ENCODE measurements at regions not wholly inside any gene's neighbourhood (a gene's known extent, or its start where the extent isn't known, plus 50 kb on each side); places are given as distances from the start of the nearest gene placed in this dataset.

DNA sequence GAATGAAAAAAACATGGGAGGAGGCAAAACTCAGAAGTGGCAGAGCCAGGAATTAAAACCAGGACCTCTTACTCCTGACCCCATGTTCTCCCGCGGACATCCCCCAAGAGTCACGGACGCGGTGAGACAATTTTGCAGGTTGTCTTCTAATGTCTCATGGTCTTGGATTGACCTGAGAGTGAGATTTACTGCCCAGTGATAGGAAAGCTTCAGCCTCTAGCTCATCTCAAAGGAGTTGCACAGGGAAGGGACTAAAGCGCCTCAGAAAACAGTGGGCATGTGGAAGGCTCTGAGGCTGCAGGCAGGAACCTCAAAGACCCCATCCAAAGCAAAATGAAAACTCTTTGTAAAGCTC lies 197.4 kb downstream of the ADAMTS15 start:
- H3K4me1 ChIP-seq (ENCODE audit: control insufficient read depth, insufficient read depth, low read length) = peaks cover 7% of the 10 kb centered on the region
- WGBS, 2 experiments = 94 to 96% methylated on average over 6 of the region's 6 CpGs

DNA sequence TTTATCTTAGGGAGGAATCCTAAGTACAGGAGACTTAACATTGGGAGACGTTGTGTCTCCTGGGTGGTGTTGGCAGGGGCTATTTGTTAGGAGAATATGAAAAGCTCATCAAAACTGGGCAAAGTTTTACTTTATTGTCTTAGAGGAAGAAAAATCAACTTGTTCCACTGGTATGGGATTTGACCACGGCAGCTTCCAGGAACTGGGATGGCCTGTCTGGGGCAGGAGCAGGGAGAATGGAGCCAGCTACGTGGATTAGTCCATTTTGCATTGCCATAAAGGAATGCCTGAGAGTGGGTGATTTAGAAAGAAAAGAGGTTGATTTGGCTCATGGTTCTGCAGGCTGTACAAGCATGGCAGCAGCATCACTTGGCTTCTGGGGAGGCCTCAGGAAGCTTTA lies 198.4 kb downstream of the ADAMTS15 start:
- no peak overlapping the region for H3K4me3 ChIP-seq (ENCODE audit: insufficient read depth, low read depth, low read length)
- no peaks in the 10 kb centered on the region for H3K36me3 ChIP-seq (ENCODE audit: control insufficient read depth, insufficient read depth, low read length)
- H3K9me3 ChIP-seq (ENCODE audit: control insufficient read depth, low read length) = no peaks in the 10 kb centered on the region
- no peak overlapping the region for H3K27ac ChIP-seq (ENCODE audit: insufficient read depth, low read depth, low read length, poor library complexity, severe bottlenecking)
- WGBS, 2 experiments = 91 to 94% methylated on average over 3 of the region's 3 CpGs
- H3K4me1 ChIP-seq (ENCODE audit: control insufficient read depth, insufficient read depth, low read length) = peaks cover 7% of the 10 kb centered on the region
- no peaks in the 10 kb centered on the region for H3K27me3 ChIP-seq (ENCODE audit: control insufficient read depth, insufficient read depth, low read length, poor library complexity, severe bottlenecking)

More for the DNA sequence above, 197.4 kb downstream of the ADAMTS15 start:
- no peaks in the 10 kb centered on the region for H3K36me3 ChIP-seq (ENCODE audit: control insufficient read depth, insufficient read depth, low read length)
- no peaks in the 10 kb centered on the region for H3K27me3 ChIP-seq (ENCODE audit: control insufficient read depth, insufficient read depth, low read length, poor library complexity, severe bottlenecking)
- no peaks in the 10 kb centered on the region for H3K9me3 ChIP-seq (ENCODE audit: control insufficient read depth, low read length)
- H3K27ac ChIP-seq (ENCODE audit: insufficient read depth, low read depth, low read length, poor library complexity, severe bottlenecking) = no peak overlapping the region
- no peak overlapping the region for H3K4me3 ChIP-seq (ENCODE audit: insufficient read depth, low read depth, low read length)

DNA sequence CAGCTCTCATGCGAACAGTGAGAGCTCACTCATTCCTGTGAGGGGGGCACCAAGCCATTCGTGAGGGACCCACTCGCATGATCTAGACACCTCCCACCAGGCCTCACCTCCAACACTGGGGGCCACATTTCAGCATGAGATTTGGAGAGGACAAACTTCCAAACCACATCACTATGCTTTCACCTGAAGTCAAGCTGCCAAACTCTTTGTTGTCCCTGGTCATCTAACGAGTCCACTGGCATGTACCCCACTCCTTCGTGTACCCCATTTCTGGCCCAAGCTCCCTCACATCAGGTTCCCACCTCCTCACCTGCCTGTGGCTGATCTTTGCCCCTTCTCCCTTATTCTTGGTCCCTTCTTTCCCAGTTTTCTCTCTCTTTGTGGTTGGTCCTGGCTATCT lies 198.9 kb downstream of the ADAMTS15 start:
- H3K4me3 ChIP-seq (ENCODE audit: insufficient read depth, low read depth, low read length) = no peak overlapping the region
- 92 to 94% methylated on average over 5 of the region's 5 CpGs for WGBS, 2 experiments
- no peak overlapping the region for H3K27ac ChIP-seq (ENCODE audit: insufficient read depth, low read depth, low read length, poor library complexity, severe bottlenecking)
- peaks cover 7% of the 10 kb centered on the region for H3K4me1 ChIP-seq (ENCODE audit: control insufficient read depth, insufficient read depth, low read length)
- H3K36me3 ChIP-seq (ENCODE audit: control insufficient read depth, insufficient read depth, low read length) = no peaks in the 10 kb centered on the region
- H3K27me3 ChIP-seq (ENCODE audit: control insufficient read depth, insufficient read depth, low read length, poor library complexity, severe bottlenecking) = no peaks in the 10 kb centered on the region
- H3K9me3 ChIP-seq (ENCODE audit: control insufficient read depth, low read length) = no peaks in the 10 kb centered on the region

DNA sequence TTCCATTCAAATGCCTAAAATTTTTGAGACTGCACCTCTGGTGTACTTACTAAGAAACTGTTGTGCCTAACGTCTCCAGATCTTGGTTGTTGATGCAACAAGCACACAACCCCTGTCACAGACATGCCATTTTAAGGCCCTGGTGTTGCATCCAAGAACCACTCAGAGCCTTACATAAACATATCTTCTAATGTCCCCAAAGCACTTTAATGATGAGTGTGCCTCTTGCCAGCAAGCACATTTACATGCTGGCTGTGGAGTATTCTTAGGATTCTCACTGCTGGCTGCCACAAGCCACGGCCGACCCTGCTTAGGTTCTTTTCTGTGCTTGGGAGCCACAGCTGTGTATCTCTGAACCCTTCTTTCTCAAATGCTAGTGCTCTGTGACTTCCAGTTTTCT lies 201.4 kb downstream of the ADAMTS15 start:
- 86 to 92% methylated on average over 3 of the region's 3 CpGs for WGBS, 2 experiments
- Histone ChIP-seq H3K4me3 (ENCODE audit: insufficient read depth, low read depth, low read length) (no peak overlapping the region), H3K4me1 (ENCODE audit: control insufficient read depth, insufficient read depth, low read length) (no peaks in the 10 kb centered on the region), H3K27me3 (ENCODE audit: control insufficient read depth, insufficient read depth, low read length, poor library complexity, severe bottlenecking) (no peaks in the 10 kb centered on the region), H3K27ac (ENCODE audit: insufficient read depth, low read depth, low read length, poor library complexity, severe bottlenecking) (no peak overlapping the region), H3K9me3 (ENCODE audit: control insufficient read depth, low read length) (no peaks in the 10 kb centered on the region), H3K36me3 (ENCODE audit: control insufficient read depth, insufficient read depth, low read length) (no peaks in the 10 kb centered on the region)

DNA sequence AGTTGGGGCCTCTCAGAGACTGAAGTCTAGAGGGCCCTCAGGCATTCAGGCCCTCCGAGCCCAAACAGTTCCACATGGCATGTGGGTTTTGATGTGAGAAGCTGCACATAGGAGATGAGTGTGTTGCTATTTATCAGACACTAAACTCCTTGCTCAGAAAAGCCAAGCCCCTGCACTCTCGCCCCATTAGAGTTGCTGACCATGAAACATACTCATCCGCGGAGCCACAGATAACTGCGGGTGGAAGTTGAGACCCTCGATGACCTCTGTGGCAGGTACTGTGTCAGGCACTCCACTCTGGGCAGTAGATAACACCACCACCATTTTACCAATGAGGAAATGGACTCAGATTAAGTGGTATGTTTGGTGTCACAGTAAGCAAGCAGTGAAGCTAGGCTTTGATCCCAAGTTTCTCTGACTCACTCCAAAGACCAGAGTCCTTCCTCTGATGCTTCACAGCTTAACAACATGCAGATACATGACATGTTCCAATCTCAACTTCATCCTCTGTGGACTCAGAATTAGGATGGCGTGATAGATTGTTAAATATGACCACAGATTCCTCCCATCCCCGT lies 202.1 kb downstream of the ADAMTS15 start:
- no peaks in the 10 kb centered on the region for H3K27me3 ChIP-seq (ENCODE audit: control insufficient read depth, insufficient read depth, low read length, poor library complexity, severe bottlenecking)
- H3K36me3 ChIP-seq (ENCODE audit: control insufficient read depth, insufficient read depth, low read length) = no peaks in the 10 kb centered on the region
- H3K4me1 ChIP-seq (ENCODE audit: control insufficient read depth, insufficient read depth, low read length) = no peaks in the 10 kb centered on the region
- no peak overlapping the region for H3K27ac ChIP-seq (ENCODE audit: insufficient read depth, low read depth, low read length, poor library complexity, severe bottlenecking)
- H3K4me3 ChIP-seq (ENCODE audit: insufficient read depth, low read depth, low read length) = no peak overlapping the region
- H3K9me3 ChIP-seq (ENCODE audit: control insufficient read depth, low read length) = no peaks in the 10 kb centered on the region
- 96 to 98% methylated on average over 8 of the region's 8 CpGs for WGBS, 2 experiments

DNA sequence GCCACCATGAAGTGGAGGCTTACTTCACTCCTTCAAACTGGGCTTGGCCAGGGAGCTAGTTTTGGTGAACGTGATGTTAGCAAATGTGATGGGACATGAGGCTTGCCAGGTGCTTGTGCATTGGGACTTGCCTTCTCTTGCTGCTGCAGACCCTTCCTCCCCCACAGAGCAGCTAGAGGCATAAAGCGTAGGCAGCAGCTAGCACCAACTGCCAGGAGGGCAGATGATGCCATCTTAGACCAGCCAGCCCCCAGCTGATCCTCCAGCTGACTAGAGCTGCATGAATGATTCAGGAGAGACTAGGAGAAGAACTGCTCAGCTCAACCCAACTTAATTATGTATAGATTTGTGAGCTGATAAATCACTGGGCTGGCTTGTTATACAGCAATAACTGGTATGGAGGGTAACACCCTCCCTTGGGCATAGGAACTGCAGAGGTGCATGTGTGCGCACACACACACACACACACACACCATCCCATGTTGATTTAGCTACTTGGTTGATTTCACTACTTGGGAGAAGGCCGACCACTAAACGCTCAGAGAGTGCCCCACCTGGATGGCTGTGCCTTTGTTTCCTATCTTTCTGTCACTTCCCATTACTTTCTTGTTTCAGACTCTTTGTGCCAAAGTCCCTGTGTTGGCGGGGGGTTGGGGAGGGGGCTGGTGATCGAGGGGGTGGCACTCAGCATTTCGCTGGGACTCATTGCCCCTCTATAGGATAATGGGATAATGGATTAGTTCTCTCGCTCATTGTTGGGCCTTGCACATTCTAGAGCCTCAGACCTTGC lies 202.8 kb downstream of the ADAMTS15 start:
- Histone ChIP-seq H3K4me1 (ENCODE audit: control insufficient read depth, insufficient read depth, low read length) (no peaks in the 10 kb centered on the region), H3K4me3 (ENCODE audit: insufficient read depth, low read depth, low read length) (no peak overlapping the region), H3K36me3 (ENCODE audit: control insufficient read depth, insufficient read depth, low read length) (no peaks in the 10 kb centered on the region), H3K9me3 (ENCODE audit: control insufficient read depth, low read length) (no peaks in the 10 kb centered on the region), H3K27me3 (ENCODE audit: control insufficient read depth, insufficient read depth, low read length, poor library complexity, severe bottlenecking) (no peaks in the 10 kb centered on the region), H3K27ac (ENCODE audit: insufficient read depth, low read depth, low read length, poor library complexity, severe bottlenecking) (no peak overlapping the region)
- 91% methylated on average over 9 of the region's 9 CpGs for WGBS, 2 experiments

DNA sequence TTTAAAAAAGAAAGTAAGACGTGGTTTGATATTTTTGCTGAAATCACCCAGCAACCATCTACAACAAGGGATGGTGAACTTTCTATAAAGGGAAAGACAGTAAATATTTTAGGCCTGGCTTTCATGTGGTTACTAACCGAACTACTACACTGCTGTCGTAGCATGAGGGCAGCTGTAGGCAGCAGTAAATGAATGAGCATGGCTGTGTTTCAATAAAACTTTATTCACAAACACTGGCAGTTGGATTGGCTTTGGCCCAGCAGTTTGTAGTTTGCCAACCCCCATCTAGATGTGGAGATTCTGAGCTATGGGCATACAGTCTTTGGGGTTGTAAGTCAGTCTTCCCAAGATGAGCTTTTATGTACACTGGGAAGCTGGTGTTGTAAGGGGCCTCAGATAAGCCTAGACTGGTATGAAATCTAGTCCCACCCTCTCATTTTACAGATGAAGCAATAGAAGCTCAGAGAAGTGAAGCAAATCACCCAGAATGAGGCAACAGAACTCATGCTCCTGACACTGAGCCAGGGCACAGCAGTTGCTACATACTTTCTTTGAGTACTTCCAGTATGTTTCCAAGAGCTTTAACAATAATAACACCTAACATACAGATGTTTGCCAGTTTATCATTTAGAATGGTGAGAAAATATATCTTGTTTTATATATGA lies 204.4 kb downstream of the ADAMTS15 start:
- Histone ChIP-seq H3K4me3 (ENCODE audit: insufficient read depth, low read depth, low read length) (no peak overlapping the region), H3K4me1 (ENCODE audit: control insufficient read depth, insufficient read depth, low read length) (no peaks in the 10 kb centered on the region), H3K27me3 (ENCODE audit: control insufficient read depth, insufficient read depth, low read length, poor library complexity, severe bottlenecking) (no peaks in the 10 kb centered on the region), H3K9me3 (ENCODE audit: control insufficient read depth, low read length) (no peaks in the 10 kb centered on the region), H3K36me3 (ENCODE audit: control insufficient read depth, insufficient read depth, low read length) (no peaks in the 10 kb centered on the region), H3K27ac (ENCODE audit: insufficient read depth, low read depth, low read length, poor library complexity, severe bottlenecking) (no peak overlapping the region)
- 93 to 94% methylated on average over 3 of the region's 3 CpGs for WGBS, 2 experiments

DNA sequence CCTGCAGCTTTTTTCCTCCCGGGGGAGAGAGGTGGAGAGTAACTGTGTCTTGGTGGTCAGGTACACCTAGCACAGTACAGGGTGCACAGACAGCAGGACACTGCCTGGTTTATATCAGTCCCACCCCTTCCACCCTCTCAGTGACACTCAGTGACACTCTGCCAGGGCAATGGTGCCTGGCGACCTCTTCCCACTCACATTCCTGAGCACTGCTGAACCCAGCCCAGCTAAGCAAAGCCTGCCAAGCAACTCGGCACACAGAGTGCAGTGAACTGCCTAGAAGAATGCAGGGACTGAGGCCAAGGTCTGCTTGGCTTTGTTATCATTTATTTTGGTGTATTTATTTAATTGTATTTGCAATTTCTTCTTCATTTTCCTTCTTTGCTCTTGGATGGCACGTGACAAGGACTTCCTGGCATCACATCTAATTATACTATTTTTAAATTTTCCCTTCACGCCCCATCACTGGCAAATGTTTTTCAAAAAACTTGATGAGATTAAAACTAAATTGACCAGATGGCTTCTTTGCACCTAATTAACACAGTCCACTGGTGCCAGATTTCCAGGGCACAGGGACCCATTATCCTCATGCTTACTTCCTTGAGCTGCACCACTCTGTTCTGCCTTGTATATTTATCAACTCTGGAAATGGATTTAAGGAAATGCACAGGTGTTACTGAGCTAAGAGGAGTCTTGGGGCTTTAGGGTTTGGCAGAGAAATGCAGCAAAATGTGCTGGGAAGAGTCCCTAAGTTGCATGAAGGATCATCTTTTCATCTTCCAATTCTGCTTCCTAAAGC lies 205.6 kb downstream of the ADAMTS15 start:
- WGBS, 2 experiments = 84 to 85% methylated on average over 5 of the region's 5 CpGs
- H3K9me3 ChIP-seq (ENCODE audit: control insufficient read depth, low read length) = no peaks in the 10 kb centered on the region
- H3K4me1 ChIP-seq (ENCODE audit: control insufficient read depth, insufficient read depth, low read length) = no peaks in the 10 kb centered on the region
- no peak overlapping the region for H3K27ac ChIP-seq (ENCODE audit: insufficient read depth, low read depth, low read length, poor library complexity, severe bottlenecking)
- H3K4me3 ChIP-seq (ENCODE audit: insufficient read depth, low read depth, low read length) = no peak overlapping the region
- H3K36me3 ChIP-seq (ENCODE audit: control insufficient read depth, insufficient read depth, low read length) = no peaks in the 10 kb centered on the region
- no peaks in the 10 kb centered on the region for H3K27me3 ChIP-seq (ENCODE audit: control insufficient read depth, insufficient read depth, low read length, poor library complexity, severe bottlenecking)

- Histone ChIP-seq H3K36me3 (ENCODE audit: control insufficient read depth, insufficient read depth, low read length) (no peaks in the 10 kb centered on the region), H3K4me1 (ENCODE audit: control insufficient read depth, insufficient read depth, low read length) (no peaks in the 10 kb centered on the region), H3K27me3 (ENCODE audit: control insufficient read depth, insufficient read depth, low read length, poor library complexity, severe bottlenecking) (no peaks in the 10 kb centered on the region), H3K4me3 (ENCODE audit: insufficient read depth, low read depth, low read length) (no peak overlapping the region), H3K9me3 (ENCODE audit: control insufficient read depth, low read length) (no peaks in the 10 kb centered on the region), H3K27ac (ENCODE audit: insufficient read depth, low read depth, low read length, poor library complexity, severe bottlenecking) (no peak overlapping the region)
- 93 to 97% methylated on average over 1 to 2 of the region's 2 CpGs for WGBS, 2 experiments
Observed at GRCh38 chr11:130655300-130655699, 206.9 kb downstream of the ADAMTS15 start.

- H3K36me3 ChIP-seq (ENCODE audit: control insufficient read depth, insufficient read depth, low read length) = no peaks in the 10 kb centered on the region
- H3K27ac ChIP-seq (ENCODE audit: insufficient read depth, low read depth, low read length, poor library complexity, severe bottlenecking) = no peak overlapping the region
- H3K27me3 ChIP-seq (ENCODE audit: control insufficient read depth, insufficient read depth, low read length, poor library complexity, severe bottlenecking) = no peaks in the 10 kb centered on the region
- 67 to 97% methylated on average over 1 of the region's 1 CpG for WGBS, 2 experiments
- H3K4me3 ChIP-seq (ENCODE audit: insufficient read depth, low read depth, low read length) = no peak overlapping the region
- H3K9me3 ChIP-seq (ENCODE audit: control insufficient read depth, low read length) = no peaks in the 10 kb centered on the region
- peaks cover 3% of the 10 kb centered on the region for H3K4me1 ChIP-seq (ENCODE audit: control insufficient read depth, insufficient read depth, low read length)
Observed at GRCh38 chr11:130666781-130667251, 218.4 kb downstream of the ADAMTS15 start.

Data from ectodermal cell (in vitro differentiated cells).